IMR-90 (cell line): ENCODE measurements at regions not wholly inside any gene's neighbourhood (a gene's known extent, or its start where the extent isn't known, plus 50 kb on each side); places are given as distances from the start of the nearest gene placed in this dataset.

Experiments used
- ATAC-seq: fragments of 200-7000 bp; cut with Tn5 transposase; 2 replicates; pipeline ENCODE4 v1.9.1; 2020; ENCODE audit warnings: low read depth, mild to moderate bottlenecking, moderate library complexity
- BruUV-seq: library from RNA; stranded (reverse); fragments of 400-500 nt; replicated peaks from 2 replicates; lab custom pipeline; 2021; lab: Mats Ljungman, UMichigan
- CTCF ChIA-PET: fragments of 300-600 bp; formaldehyde crosslinking; extraction: SDS; loops from one replicate; lab custom pipeline; 2021; ENCODE audit warnings: antibody characterized with exemption; lab: Yijun Ruan, JAX
- POLR2A ChIA-PET: fragments of 300-600 bp; sonication (Branson Sonifier 250); formaldehyde crosslinking; loops from one replicate; lab custom pipeline; 2022; ENCODE audit warnings: antibody characterized with exemption; ENCODE audit not compliant: unreplicated experiment; lab: Charles Lee
- DNase-seq: peaks from one replicate; pipeline ENCODE4 v3.0.0; 2013
- H2AFZ ChIP-seq: replicated peaks from 2 replicates; pipeline ENCODE3; 2013; ENCODE audit warnings: low read length, mild to moderate bottlenecking; ENCODE audit not compliant: poor library complexity
- H2AK5ac ChIP-seq: 2 replicates; pipeline ENCODE4 v1.6.1; 2013; ENCODE audit warnings: low read depth, low read length, inconsistent platforms
- H2AK9ac ChIP-seq: replicated peaks from 2 replicates; pipeline ENCODE3; 2013; ENCODE audit warnings: mild to moderate bottlenecking, low read depth, low read length, moderate library complexity; ENCODE audit not compliant: poor library complexity
- H2BK120ac ChIP-seq: 2 replicates; pipeline ENCODE4 v1.6.1; 2013; ENCODE audit warnings: low read depth, low read length, inconsistent platforms
- H2BK15ac ChIP-seq: 3 replicates; pipeline ENCODE4 v1.6.1; 2013; ENCODE audit warnings: low read depth, low read length, inconsistent platforms
- H2BK20ac ChIP-seq: 2 replicates; pipeline ENCODE4 v1.6.1; 2013; ENCODE audit warnings: low read depth, mild to moderate bottlenecking, inconsistent platforms, low read length, moderate library complexity
- H2BK5ac ChIP-seq: 2 replicates; pipeline ENCODE4 v1.6.1; 2013; ENCODE audit warnings: mild to moderate bottlenecking, low read depth, low read length, inconsistent platforms; ENCODE audit not compliant: poor library complexity, severe bottlenecking
- H3K14ac ChIP-seq: replicated peaks from 2 replicates; pipeline ENCODE4 v1.6.1; 2013; ENCODE audit warnings: low read depth, low read length, inconsistent platforms
- H3K18ac ChIP-seq: 2 replicates; pipeline ENCODE4 v1.6.1; 2013; ENCODE audit warnings: low read depth, low read length, control low read depth
- H3K23ac ChIP-seq: 2 replicates; pipeline ENCODE4 v1.6.1; 2013; ENCODE audit warnings: low read depth, low read length, inconsistent platforms
- H3K27ac ChIP-seq: 2 replicates; pipeline ENCODE4 v1.5.1; 2013; ENCODE audit warnings: mild to moderate bottlenecking, control low read depth, low read length; ENCODE audit not compliant: insufficient read depth
- H3K27me3 ChIP-seq: 2 replicates; pipeline ENCODE4 v1.6.1; 2013; ENCODE audit warnings: low read length; ENCODE audit not compliant: control insufficient read depth, insufficient read depth
- H3K36me3 ChIP-seq: 2 replicates; pipeline ENCODE4 v1.6.1; 2013; ENCODE audit warnings: low read length, mixed read lengths; ENCODE audit not compliant: control insufficient read depth, insufficient read depth
- H3K4ac ChIP-seq: 2 replicates; pipeline ENCODE4 v1.6.1; 2013; ENCODE audit warnings: low read depth, low read length, inconsistent platforms
- H3K4me1 ChIP-seq: 2 replicates; pipeline ENCODE4 v1.6.1; 2013; ENCODE audit warnings: low read length, mixed read lengths; ENCODE audit not compliant: control insufficient read depth, insufficient read depth
- H3K4me2 ChIP-seq: 2 replicates; pipeline ENCODE4 v1.6.1; 2013; ENCODE audit warnings: low read depth, mild to moderate bottlenecking, control low read depth, low read length, moderate library complexity
- H3K4me3 ChIP-seq: 2 replicates; pipeline ENCODE4 v1.5.1; 2013; ENCODE audit warnings: low read depth, mild to moderate bottlenecking, control low read depth, low read length, moderate library complexity; ENCODE audit not compliant: insufficient read depth
- H3K56ac ChIP-seq: 2 replicates; pipeline ENCODE4 v1.6.1; 2013; ENCODE audit warnings: low read length, inconsistent platforms; ENCODE audit not compliant: insufficient read depth; ENCODE audit errors: extremely low read depth
- H3K79me1 ChIP-seq, 2 experiments: 2 replicates each; pipeline ENCODE4 v1.6.1; 2013; ENCODE audit warnings: low read length in 2 of 2, inconsistent platforms in 1 of 2, low read depth in 1 of 2
- H3K9ac ChIP-seq: 2 replicates; pipeline ENCODE4 v1.6.1; 2013; ENCODE audit warnings: low read depth, low read length, control low read depth
- H3K9me1 ChIP-seq: 2 replicates; pipeline ENCODE4 v1.6.1; 2013; ENCODE audit warnings: low read length, inconsistent platforms; ENCODE audit not compliant: insufficient read depth
- H3K9me3 ChIP-seq: 2 replicates; pipeline ENCODE4 v1.6.1; 2013; ENCODE audit warnings: low read length; ENCODE audit not compliant: control insufficient read depth, insufficient read depth
- H4K20me1 ChIP-seq: 2 replicates; pipeline ENCODE4 v1.6.1; 2013; ENCODE audit warnings: low read length, inconsistent platforms; ENCODE audit not compliant: insufficient read depth
- H4K5ac ChIP-seq: 2 replicates; pipeline ENCODE4 v1.6.1; 2013; ENCODE audit warnings: mild to moderate bottlenecking, low read depth, low read length, control low read depth
- H4K8ac ChIP-seq, 2 experiments: 2 replicates each; pipeline ENCODE4 v1.6.1; 2013; ENCODE audit warnings: low read depth in 2 of 2, low read length in 2 of 2, control low read depth in 1 of 2, inconsistent platforms in 1 of 2
- H4K91ac ChIP-seq: 2 replicates; pipeline ENCODE4 v1.6.1; 2013; ENCODE audit warnings: low read depth, low read length, inconsistent platforms; ENCODE audit not compliant: insufficient read depth
- BHLHE40 ChIP-seq: fragments of 150-350 bp; IDR thresholded peaks from 2 replicates; pipeline ENCODE4 v1.6.1; 2016; ENCODE audit warnings: mild to moderate bottlenecking, low read depth, low read length
- CEBPB ChIP-seq: IDR thresholded peaks from 2 replicates; pipeline ENCODE4 v1.6.1; 2012; ENCODE audit warnings: low read depth, low read length, improper control_type of control experiment
- CHD1 ChIP-seq: IDR thresholded peaks from 2 replicates; pipeline ENCODE4 v1.6.1; 2012; ENCODE audit warnings: low read depth, low read length, improper control_type of control experiment
- CTCF ChIP-seq: conservative IDR thresholded peaks from 2 replicates; pipeline ENCODE4 v1.5.1; 2012; ENCODE audit warnings: mild to moderate bottlenecking, low read depth, low read length, improper control_type of control experiment
- ELK1 ChIP-seq: fragments of 150-350 bp; IDR thresholded peaks from 2 replicates; pipeline ENCODE4 v1.6.1; 2016; ENCODE audit warnings: low read depth, mild to moderate bottlenecking, low read length, moderate library complexity, borderline replicate concordance
- FOS ChIP-seq: fragments of 150-350 bp; IDR thresholded peaks from 2 replicates; pipeline ENCODE4 v1.6.1; 2016; ENCODE audit warnings: low read depth, low read length
- MAFK ChIP-seq: IDR thresholded peaks from 2 replicates; pipeline ENCODE4 v1.6.1; 2012; ENCODE audit warnings: low read depth, low read length, improper control_type of control experiment
- MAZ ChIP-seq: IDR thresholded peaks from 2 replicates; pipeline ENCODE4 v1.6.1; 2012; ENCODE audit warnings: low read depth, mild to moderate bottlenecking, low read length, improper control_type of control experiment, moderate library complexity, borderline replicate concordance
- MXI1 ChIP-seq: IDR thresholded peaks from 2 replicates; pipeline ENCODE4 v1.6.1; 2012; ENCODE audit warnings: low read depth, mild to moderate bottlenecking, low read length, moderate library complexity, borderline replicate concordance
- NFE2L2 ChIP-seq: fragments of 150-350 bp; IDR thresholded peaks from 2 replicates; pipeline ENCODE4 v1.6.1; 2016; ENCODE audit warnings: low read depth, mild to moderate bottlenecking, low read length
- POLR2A ChIP-seq: IDR thresholded peaks from 2 replicates; pipeline ENCODE4 v1.6.1; 2012; ENCODE audit warnings: mild to moderate bottlenecking, low read depth, low read length
- RAD21 ChIP-seq: IDR thresholded peaks from 2 replicates; pipeline ENCODE4 v1.6.1; 2012; ENCODE audit warnings: low read length, improper control_type of control experiment
- RCOR1 ChIP-seq: IDR thresholded peaks from 2 replicates; pipeline ENCODE4 v1.6.1; 2012; ENCODE audit warnings: mild to moderate bottlenecking, low read length, improper control_type of control experiment; ENCODE audit not compliant: insufficient replicate concordance
- RFX5 ChIP-seq: IDR thresholded peaks from 2 replicates; pipeline ENCODE4 v1.8.0; 2012; ENCODE audit warnings: low read depth, mild to moderate bottlenecking, low read length, moderate library complexity
- SMC3 ChIP-seq: fragments of 150-350 bp; IDR thresholded peaks from 2 replicates; pipeline ENCODE4 v1.6.1; 2016; ENCODE audit warnings: low read depth, mild to moderate bottlenecking, antibody characterized with exemption, low read length, moderate library complexity
- USF2 ChIP-seq: fragments of 150-350 bp; IDR thresholded peaks from 2 replicates; pipeline ENCODE4 v1.6.1; 2017; ENCODE audit warnings: mild to moderate bottlenecking, antibody characterized with exemption, low read length, low read depth
- WGBS, 2 experiments: methylation state at CpG; one replicate each; pipeline versions ENCODE4 v1.1.5 to v1.1.7; 2013; ENCODE audit warnings: missing lambda C conversion rate in 2 of 2; ENCODE audit not compliant: insufficient read length in 1 of 2; ENCODE audit errors: extremely low coverage in 2 of 2; 5-methylcytosine and 5-hydroxymethylcytosine counted together
- dilution Hi-C: fragments of 300-500 bp; cut with HindIII; formaldehyde crosslinking; loops from one replicate; pipeline ENCODE4 v1.14.3; 2018; ENCODE audit warnings: low sequenced_read_pairs; ENCODE audit not compliant: unreplicated experiment
- in situ Hi-C: fragments of 300-500 bp; cut with MboI; formaldehyde crosslinking; loops from 3 replicates; pipeline ENCODE4 v1.14.3; 2019; ENCODE audit warnings: low sequenced_read_pairs, inconsistent platforms, mixed read lengths
- intact Hi-C: fragments of 100-400 bp; cut with micrococcal nuclease; formaldehyde crosslinking; loops from 2 replicates; pipeline ENCODE4 v1.10.0; 2022

- no peaks in the 10 kb centered on the region for H3K27me3 ChIP-seq
- no peak overlapping the region for H2BK15ac ChIP-seq
- ChIA-PET POLR2A (no interaction called here), CTCF (no interaction called here)
- H4K5ac ChIP-seq: no peak overlapping the region
- H3K4ac ChIP-seq: no peak overlapping the region
- no peak overlapping the region for H3K27ac ChIP-seq
- H4K91ac ChIP-seq: no peak overlapping the region
- no peaks in the 10 kb centered on the region for H3K79me1 ChIP-seq
- BruUV-seq: no TSS peak
- DNase-seq: no peak
- TF ChIP-seq MAFK: no peak
- no peak for TF ChIP-seq BHLHE40
- TF ChIP-seq MXI1: no peak
- TF ChIP-seq RFX5: no peak
- no peak for TF ChIP-seq CHD1
- TF ChIP-seq ELK1: no peak
- no peak for TF ChIP-seq CEBPB
- TF ChIP-seq MAZ: no peak
- no peak for TF ChIP-seq NFE2L2
- no peak for TF ChIP-seq FOS
- TF ChIP-seq SMC3: no peak
- no peak for TF ChIP-seq RAD21
- no peak for TF ChIP-seq POLR2A
- no peak for TF ChIP-seq CTCF
- no peak for TF ChIP-seq USF2
- TF ChIP-seq RCOR1: no peak
- no peak overlapping the region for H2AK9ac ChIP-seq
- no CpG with 5 or more reads among the region's 1 CpG for WGBS, 2 experiments
- H3K36me3 ChIP-seq: no peaks in the 10 kb centered on the region
- no peak overlapping the region for H2BK5ac ChIP-seq
- H3K4me2 ChIP-seq: no peak overlapping the region
- peaks cover 4% of the 10 kb centered on the region for H3K4me1 ChIP-seq
- H3K9ac ChIP-seq: no peak overlapping the region
- ATAC-seq: no peak
- no peak overlapping the region for H2AFZ ChIP-seq
- no peaks in the 10 kb centered on the region for H3K9me3 ChIP-seq
- no peak overlapping the region for H2AK5ac ChIP-seq
- no peaks in the 10 kb centered on the region for H3K9me1 ChIP-seq
- no peak overlapping the region for H3K18ac ChIP-seq
- no peak overlapping the region for H2BK120ac ChIP-seq
- no peak overlapping the region for H3K56ac ChIP-seq
- no peak overlapping the region for H4K8ac ChIP-seq
- dilution Hi-C loops (no loop called here), in situ Hi-C loops (no loop called here), intact Hi-C loops (no loop called here)
- H3K23ac ChIP-seq: no peak overlapping the region
- H3K14ac ChIP-seq: no peak overlapping the region
- no peak overlapping the region for H3K4me3 ChIP-seq
- H2BK20ac ChIP-seq: no peak overlapping the region
- H4K20me1 ChIP-seq: no peaks in the 10 kb centered on the region
Observed at GRCh38 chr2:63668000-63668399, 79.2 kb downstream of the MDH1 start.
